ENCODE measurements at regions not wholly inside any gene's neighbourhood (a gene's known extent, or its start where the extent isn't known, plus 50 kb on each side); places are given as distances from the start of the nearest gene placed in this dataset.

DNA sequence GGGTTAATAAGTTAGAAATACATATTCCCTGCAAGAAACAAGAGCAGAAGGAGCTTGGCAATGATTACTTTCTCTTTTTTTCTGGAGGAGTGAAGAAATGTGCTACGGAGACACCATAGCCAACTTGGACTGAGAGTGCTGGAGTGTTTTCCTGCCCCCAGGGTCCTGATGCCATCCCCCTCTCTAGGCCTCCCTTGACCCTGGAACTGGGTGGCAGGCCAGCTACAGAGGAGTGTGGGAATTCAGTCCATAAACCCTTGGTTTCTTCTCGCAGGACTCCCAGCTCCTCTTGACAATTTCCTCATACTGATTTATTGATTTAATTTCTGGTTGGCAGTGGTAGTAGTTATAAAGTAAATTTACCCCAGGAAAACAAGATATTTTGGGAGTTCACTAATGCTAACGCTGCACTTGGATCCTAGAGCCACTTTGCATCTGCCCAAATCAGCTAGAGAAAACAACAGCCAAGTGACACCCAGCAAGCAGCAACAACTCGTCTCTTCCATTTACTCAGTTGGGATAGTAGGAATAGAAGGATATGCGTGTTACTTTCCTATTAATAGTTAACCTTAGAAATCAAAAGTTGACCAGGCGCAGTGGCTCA is 76.4 kb upstream of the CELF2 start:
- TF ChIP-seq, protein P1, sequence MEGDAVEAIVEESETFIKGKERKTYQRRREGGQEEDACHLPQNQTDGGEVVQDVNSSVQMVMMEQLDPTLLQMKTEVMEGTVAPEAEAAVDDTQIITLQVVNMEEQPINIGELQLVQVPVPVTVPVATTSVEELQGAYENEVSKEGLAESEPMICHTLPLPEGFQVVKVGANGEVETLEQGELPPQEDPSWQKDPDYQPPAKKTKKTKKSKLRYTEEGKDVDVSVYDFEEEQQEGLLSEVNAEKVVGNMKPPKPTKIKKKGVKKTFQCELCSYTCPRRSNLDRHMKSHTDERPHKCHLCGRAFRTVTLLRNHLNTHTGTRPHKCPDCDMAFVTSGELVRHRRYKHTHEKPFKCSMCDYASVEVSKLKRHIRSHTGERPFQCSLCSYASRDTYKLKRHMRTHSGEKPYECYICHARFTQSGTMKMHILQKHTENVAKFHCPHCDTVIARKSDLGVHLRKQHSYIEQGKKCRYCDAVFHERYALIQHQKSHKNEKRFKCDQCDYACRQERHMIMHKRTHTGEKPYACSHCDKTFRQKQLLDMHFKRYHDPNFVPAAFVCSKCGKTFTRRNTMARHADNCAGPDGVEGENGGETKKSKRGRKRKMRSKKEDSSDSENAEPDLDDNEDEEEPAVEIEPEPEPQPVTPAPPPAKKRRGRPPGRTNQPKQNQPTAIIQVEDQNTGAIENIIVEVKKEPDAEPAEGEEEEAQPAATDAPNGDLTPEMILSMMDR (IDR thresholded peaks at IDR 0.05; ENCODE audit: borderline replicate concordance, extremely low read depth, insufficient read depth), result no peak
- FAIRE-seq (no peak), DNase-seq (no peak)
- Histone ChIP-seq H3K36me3 (ENCODE audit: control insufficient read depth in 2 of 3, insufficient read depth in 3 of 3, low read length in 3 of 3) (no peaks in the 10 kb centered on the region), H3K27me3 (ENCODE audit: control insufficient read depth, insufficient read depth, low read length) (no peaks in the 10 kb centered on the region), H3K27ac (ENCODE audit: low read depth in 2 of 2, low read length in 2 of 2) (no peak overlapping the region), H3K4me3 (ENCODE audit: low read length in 3 of 3) (no peak overlapping the region), H3K9me3 (ENCODE audit: control insufficient read depth in 2 of 3, insufficient read depth in 1 of 3, low read length in 3 of 3) (no peaks in the 10 kb centered on the region), H3K4me1 (ENCODE audit: control insufficient read depth in 2 of 3, insufficient read depth in 2 of 3, low read depth in 1 of 3, low read length in 3 of 3) (no peaks in the 10 kb centered on the region), H3K9ac (ENCODE audit: low read length in 3 of 3) (no peak overlapping the region)
- intact Hi-C loops (cut with DNase I), result no loop called here

DNA sequence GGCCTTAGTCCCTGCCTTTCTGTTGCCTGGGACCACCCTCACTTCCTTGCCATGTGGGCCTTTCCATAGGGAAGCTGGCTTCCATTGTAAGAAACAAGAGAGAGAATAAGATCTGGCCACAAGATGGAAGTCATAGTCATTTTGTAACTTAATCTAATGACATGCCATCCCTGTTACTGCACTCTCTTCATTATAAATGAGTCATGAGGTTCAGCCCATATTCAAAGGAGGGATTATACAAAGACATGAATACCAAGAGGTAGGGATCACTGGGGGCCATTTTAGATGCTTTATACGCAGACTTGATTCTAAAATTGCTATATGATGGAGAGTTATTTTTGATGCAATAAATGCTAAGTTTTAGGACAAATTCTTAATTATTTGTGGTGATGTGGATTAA is 75.2 kb upstream of the CELF2 start:
- FAIRE-seq, result no peak

DNA sequence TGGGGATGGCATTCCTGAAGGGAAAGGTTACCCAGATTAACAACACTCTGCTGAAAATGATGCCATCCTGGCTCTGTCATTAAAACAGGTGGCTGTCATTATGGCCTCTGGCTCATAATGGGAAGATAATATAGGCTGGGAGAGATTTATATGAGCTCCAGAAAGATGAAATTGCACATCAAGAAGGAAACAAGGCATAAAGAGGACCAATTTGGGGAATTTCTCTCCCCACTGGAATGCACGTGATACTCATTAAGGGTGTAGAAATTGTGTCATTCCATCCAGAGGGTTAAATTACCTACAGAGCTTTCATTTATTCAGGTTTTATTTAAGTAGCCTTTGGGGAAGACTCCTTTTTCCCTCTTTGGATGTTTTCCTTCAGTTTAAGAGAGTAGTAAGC is 71.6 kb upstream of the CELF2 start:
- intact Hi-C loops (cut with DNase I), result no loop called here
- TF ChIP-seq, protein P1 (IDR thresholded peaks at IDR 0.05; ENCODE audit: borderline replicate concordance, extremely low read depth, insufficient read depth), result no peak
- no peaks in the 10 kb centered on the region for H3K36me3 ChIP-seq (ENCODE audit: control insufficient read depth in 2 of 3, insufficient read depth in 3 of 3, low read length in 3 of 3)
- FAIRE-seq (no peak), DNase-seq (no peak)
- H3K4me3 ChIP-seq (ENCODE audit: low read length in 3 of 3), result no peak overlapping the region
- H3K27me3 ChIP-seq (ENCODE audit: control insufficient read depth, insufficient read depth, low read length), result no peaks in the 10 kb centered on the region
- no peak overlapping the region for H3K27ac ChIP-seq (ENCODE audit: low read depth in 2 of 2, low read length in 2 of 2)
- H3K9ac ChIP-seq (ENCODE audit: low read length in 3 of 3), result no peak overlapping the region
- H3K9me3 ChIP-seq (ENCODE audit: control insufficient read depth in 2 of 3, insufficient read depth in 1 of 3, low read length in 3 of 3), result no peaks in the 10 kb centered on the region
- no peaks in the 10 kb centered on the region for H3K4me1 ChIP-seq (ENCODE audit: control insufficient read depth in 2 of 3, insufficient read depth in 2 of 3, low read depth in 1 of 3, low read length in 3 of 3)

More for the DNA sequence above, 75.2 kb upstream of the CELF2 start:
- H3K4me1 ChIP-seq (ENCODE audit: control insufficient read depth in 2 of 3, insufficient read depth in 2 of 3, low read depth in 1 of 3, low read length in 3 of 3), result no peaks in the 10 kb centered on the region
- intact Hi-C loops (cut with DNase I), result no loop called here
- no peaks in the 10 kb centered on the region for H3K9me3 ChIP-seq (ENCODE audit: control insufficient read depth in 2 of 3, insufficient read depth in 1 of 3, low read length in 3 of 3)
- TF ChIP-seq, protein P1 (IDR thresholded peaks at IDR 0.05; ENCODE audit: borderline replicate concordance, extremely low read depth, insufficient read depth), result no peak
- H3K27me3 ChIP-seq (ENCODE audit: control insufficient read depth, insufficient read depth, low read length), result no peaks in the 10 kb centered on the region
- H3K9ac ChIP-seq (ENCODE audit: low read length in 3 of 3), result no peak overlapping the region
- no peak for DNase-seq
- no peaks in the 10 kb centered on the region for H3K36me3 ChIP-seq (ENCODE audit: control insufficient read depth in 2 of 3, insufficient read depth in 3 of 3, low read length in 3 of 3)
- H3K27ac ChIP-seq (ENCODE audit: low read depth in 2 of 2, low read length in 2 of 2), result no peak overlapping the region
- H3K4me3 ChIP-seq (ENCODE audit: low read length in 3 of 3), result no peak overlapping the region

DNA sequence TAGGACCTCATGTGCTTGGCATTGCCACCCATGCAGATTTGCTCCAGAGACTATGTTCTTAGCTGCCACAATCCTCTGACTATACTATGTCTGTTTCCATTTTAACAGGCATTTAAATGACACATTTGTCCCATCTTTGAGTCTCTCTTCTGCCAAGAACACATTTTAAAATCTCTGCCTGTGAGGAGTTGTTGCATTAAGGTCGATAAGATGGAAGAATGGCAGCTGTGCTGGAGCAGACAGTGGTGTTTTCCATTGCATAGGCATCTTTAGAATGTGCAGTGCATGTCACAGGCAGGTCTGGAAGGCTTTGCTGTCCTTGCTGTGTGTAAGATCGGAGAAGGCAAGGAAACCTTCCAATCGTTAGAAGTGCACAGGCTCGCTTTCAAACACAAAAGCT is 70.9 kb upstream of the CELF2 start:
- no peak overlapping the region for H3K4me3 ChIP-seq (ENCODE audit: low read length in 3 of 3)
- DNase-seq, result no peak
- H3K9me3 ChIP-seq (ENCODE audit: control insufficient read depth in 2 of 3, insufficient read depth in 1 of 3, low read length in 3 of 3), result no peaks in the 10 kb centered on the region
- H3K27ac ChIP-seq (ENCODE audit: low read depth in 2 of 2, low read length in 2 of 2), result no peak overlapping the region
- TF ChIP-seq, protein P1 (IDR thresholded peaks at IDR 0.05; ENCODE audit: borderline replicate concordance, extremely low read depth, insufficient read depth), result no peak
- no peaks in the 10 kb centered on the region for H3K4me1 ChIP-seq (ENCODE audit: control insufficient read depth in 2 of 3, insufficient read depth in 2 of 3, low read depth in 1 of 3, low read length in 3 of 3)
- no peaks in the 10 kb centered on the region for H3K36me3 ChIP-seq (ENCODE audit: control insufficient read depth in 2 of 3, insufficient read depth in 3 of 3, low read length in 3 of 3)
- H3K9ac ChIP-seq (ENCODE audit: low read length in 3 of 3), result no peak overlapping the region
- no peak for FAIRE-seq
- intact Hi-C loops (cut with DNase I), result no loop called here
- no peaks in the 10 kb centered on the region for H3K27me3 ChIP-seq (ENCODE audit: control insufficient read depth, insufficient read depth, low read length)

All from kidney (tissue), 13 donors.